NT2/D1 (cell line): ENCODE measurements at regions not wholly inside any gene's neighbourhood (a gene's known extent, or its start where the extent isn't known, plus 50 kb on each side); places are given as distances from the start of the nearest gene placed in this dataset.

Experiments used
- SUZ12 ChIP-seq: IDR thresholded peaks from 2 replicates; pipeline ENCODE4 v1.6.1; 2011; ENCODE audit not compliant: insufficient read length, insufficient read depth; ENCODE audit errors: extremely low read depth
- ZNF274 ChIP-seq: IDR thresholded peaks from 2 replicates; pipeline ENCODE4 v1.6.1; 2011; ENCODE audit warnings: mild to moderate bottlenecking, low read depth, low read length

DNA sequence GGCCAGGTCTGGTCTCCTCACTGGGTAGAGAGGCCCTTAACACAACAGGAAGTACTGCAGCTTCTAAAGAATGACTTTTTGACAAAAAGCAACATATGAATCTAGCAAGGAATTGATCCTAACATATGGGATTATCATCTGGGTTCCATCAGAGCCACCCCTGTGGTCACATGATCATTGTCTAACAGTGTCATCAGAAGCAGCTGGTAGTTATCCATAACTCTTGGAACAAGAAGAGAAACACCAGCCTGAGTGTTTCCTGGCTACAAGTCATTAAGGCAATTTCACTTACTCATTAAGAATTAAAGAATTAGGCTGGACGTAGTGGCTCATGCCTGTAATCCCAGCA, 219.3 kb upstream of the ARID1B start:
- TF ChIP-seq SUZ12 (no peak), ZNF274 (no peak)
